Tibial nerve (tissue), 4 donors: ENCODE measurements at regions not wholly inside any gene's neighbourhood (a gene's known extent, or its start where the extent isn't known, plus 50 kb on each side); places are given as distances from the start of the nearest gene placed in this dataset.
A peak's percentile ranks its signal among the peaks of the same experiment; 100 is the strongest.

Experiments
- DNase-seq, 2 donors: peaks; one replicate each; pipeline ENCODE4 v3.0.0-alpha.2; 2019; ENCODE audit warnings: low spot score in 2 of 2
- H3K27ac ChIP-seq, 4 donors: fragments of 200-600 bp; sonication (generic) in 3 of 4; one replicate each; pipeline ENCODE4 v1.5.1; 2017 to 2019; ENCODE audit warnings: mild to moderate bottlenecking in 1 of 4
- H3K27me3 ChIP-seq, 2 donors: fragments of 200-600 bp; sonication (generic) in 1 of 2; one replicate each; pipeline versions ENCODE4 v1.5.1 to v1.6.0; 2017 to 2019
- H3K36me3 ChIP-seq, 3 donors: fragments of 200-600 bp; sonication (generic); one replicate each; pipeline ENCODE4 v1.5.1; 2018 to 2019
- H3K4me1 ChIP-seq, 4 donors: fragments of 200-600 bp; sonication (generic) in 3 of 4; one replicate each; pipeline ENCODE4 v1.5.1; 2017 to 2019
- H3K4me3 ChIP-seq, 4 donors: fragments of 200-600 bp; sonication (generic) in 3 of 4; one replicate each; pipeline ENCODE4 v1.5.1; 2017 to 2019; ENCODE audit warnings: mild to moderate bottlenecking in 1 of 4, moderate library complexity in 1 of 4
- H3K9me3 ChIP-seq, 4 donors: fragments of 200-600 bp; sonication (generic) in 3 of 4; one replicate each; pipeline ENCODE4 v1.5.1; 2017 to 2019
- CTCF ChIP-seq, 5 experiments: fragments of 200-600 bp in 3 of 5; fragments of 450-650 bp in 2 of 5; sonication (generic) in 3 of 5; IDR thresholded peaks; one replicate each; pipeline ENCODE4 v1.5.1; 2016 to 2019; ENCODE audit warnings: antibody characterized with exemption in 5 of 5, mild to moderate bottlenecking in 3 of 5, moderate library complexity in 2 of 5
- EP300 ChIP-seq, 2 donors: sonication (generic); formaldehyde crosslinking; IDR thresholded peaks; one replicate each; pipeline ENCODE4 v1.6.1; 2017; ENCODE audit warnings: antibody characterized with exemption in 2 of 2, mild to moderate bottlenecking in 1 of 2
- POLR2A ChIP-seq, 2 donors: fragments of 450-650 bp; IDR thresholded peaks; one replicate each; pipeline ENCODE4 v1.6.1; 2017; ENCODE audit warnings: antibody characterized with exemption in 2 of 2, mild to moderate bottlenecking in 2 of 2, moderate library complexity in 2 of 2
- WGBS, 2 donors: methylation state at CpG; one replicate each; pipeline ENCODE4 v1.1.5; 2018; 5-methylcytosine and 5-hydroxymethylcytosine counted together

DNA sequence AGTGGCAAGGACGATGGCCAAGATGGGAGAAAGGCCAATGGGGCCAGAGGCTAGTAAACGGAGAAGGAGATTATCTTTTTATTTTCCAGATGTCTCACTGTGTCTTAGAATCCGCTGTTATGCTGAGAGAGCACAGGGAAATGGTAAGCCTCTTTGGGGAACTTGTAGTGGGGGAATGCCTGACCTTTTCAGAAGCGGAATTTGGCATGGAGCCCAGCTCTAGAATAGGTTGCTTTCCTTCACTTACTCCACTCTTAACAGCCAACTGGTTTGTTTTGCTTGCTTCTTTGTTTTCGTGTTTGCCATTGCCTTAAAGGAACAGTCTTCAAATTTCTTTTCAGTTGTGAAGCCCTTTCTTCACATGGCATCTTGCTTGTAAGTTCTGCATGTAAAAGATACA, 316.2 kb upstream of the THRB start:
- Histone ChIP-seq H3K27ac (no peak overlapping the region), H3K36me3 (no peaks in the 10 kb centered on the region), H3K4me1 (peaks cover 0 to 3% (median 0%) of the 10 kb centered on the region in 4 donors), H3K27me3 (no peaks in the 10 kb centered on the region), H3K9me3 (no peaks in the 10 kb centered on the region), H3K4me3 (no peak overlapping the region)
- WGBS, 2 donors, result 8 to 17% methylated on average over 5 of the region's 5 CpGs
- no peak for TF ChIP-seq EP300 (IDR thresholded peaks at IDR 0.05)
- no peak for TF ChIP-seq POLR2A (IDR thresholded peaks at IDR 0.05)
- no peak for TF ChIP-seq CTCF (IDR thresholded peaks at IDR 0.05)
- DNase-seq, result no peak

DNA sequence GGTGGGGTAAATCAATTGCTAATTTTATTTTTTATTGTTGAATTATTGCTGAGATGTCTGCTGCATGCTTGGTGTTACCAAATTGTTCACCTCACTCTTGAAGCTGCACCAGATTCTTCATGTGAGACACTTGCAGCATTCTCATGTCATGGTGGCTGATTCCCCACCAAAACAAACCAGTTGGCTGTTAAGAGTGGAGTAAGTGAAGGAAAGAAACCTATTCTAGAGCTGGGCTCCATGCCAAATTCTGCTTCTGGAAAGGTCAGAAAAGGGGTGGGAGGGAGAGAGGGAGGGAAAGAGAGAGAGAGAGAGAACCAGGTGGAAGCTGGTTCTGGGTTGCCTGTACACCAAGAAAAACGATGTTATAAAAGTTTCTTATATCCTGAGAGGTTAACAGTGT, 317.5 kb upstream of the THRB start:
- Histone ChIP-seq H3K4me3 (no peak overlapping the region), H3K27me3 (no peaks in the 10 kb centered on the region), H3K9me3 (no peaks in the 10 kb centered on the region), H3K36me3 (no peaks in the 10 kb centered on the region), H3K4me1 (peaks cover 0 to 3% (median 0%) of the 10 kb centered on the region in 4 donors), H3K27ac (no peak overlapping the region)
- no peak for DNase-seq
- TF ChIP-seq CTCF (IDR thresholded peaks at IDR 0.05) (no peak), POLR2A (IDR thresholded peaks at IDR 0.05) (no peak), EP300 (IDR thresholded peaks at IDR 0.05) (no peak)
- WGBS, 2 donors, result 47 to 52% methylated on average over 1 of the region's 1 CpG

DNA sequence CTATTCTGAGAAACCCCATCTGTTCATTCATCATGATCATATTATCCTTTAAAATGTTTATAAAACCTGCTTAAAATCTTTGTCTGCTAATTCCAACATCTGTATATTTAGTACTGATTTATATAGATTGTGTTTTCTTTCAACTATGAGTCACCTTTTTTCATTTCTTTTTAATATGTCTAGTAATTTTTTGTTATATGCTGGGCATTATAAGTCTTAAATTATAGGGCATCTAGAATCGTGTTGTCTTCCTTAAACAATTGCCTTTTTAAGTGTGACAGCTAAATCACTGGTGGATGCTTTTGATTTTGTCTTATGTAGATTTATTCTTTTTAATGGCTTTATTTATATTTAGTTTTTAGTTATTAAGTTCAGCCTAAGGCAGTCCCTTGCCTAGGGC, 323.4 kb upstream of the THRB start:
- Histone ChIP-seq H3K4me3 (no peak overlapping the region), H3K27me3 (no peaks in the 10 kb centered on the region)
- 73 to 87% methylated on average over 1 of the region's 1 CpG for WGBS, 2 donors

GRCh38 chr3:24828011-24828410, 333.4 kb upstream of the THRB start:
- no peak overlapping the region for H3K4me3 ChIP-seq
- peaks cover 0 to 22% (median 0%) of the 10 kb centered on the region in 4 donors for H3K4me1 ChIP-seq
- no peak for DNase-seq
- no peak overlapping the region for H3K27ac ChIP-seq
- TF ChIP-seq CTCF (IDR thresholded peaks at IDR 0.05), result no peak
- no peak for TF ChIP-seq EP300 (IDR thresholded peaks at IDR 0.05)
- no peak for TF ChIP-seq POLR2A (IDR thresholded peaks at IDR 0.05)
- 80 to 83% methylated on average over 4 of the region's 4 CpGs for WGBS, 2 donors
- H3K27me3 ChIP-seq, result peaks cover 0 to 27% of the 10 kb centered on the region in 2 donors
- H3K9me3 ChIP-seq, result no peaks in the 10 kb centered on the region
- no peaks in the 10 kb centered on the region for H3K36me3 ChIP-seq

More for the DNA sequence above, 323.4 kb upstream of the THRB start:
- H3K9me3 ChIP-seq, result peaks cover 0 to 3% (median 0%) of the 10 kb centered on the region in 4 donors
- no peak for DNase-seq
- H3K27ac ChIP-seq, result no peak overlapping the region
- no peaks in the 10 kb centered on the region for H3K4me1 ChIP-seq
- TF ChIP-seq EP300 (IDR thresholded peaks at IDR 0.05) (no peak), POLR2A (IDR thresholded peaks at IDR 0.05) (no peak), CTCF (IDR thresholded peaks at IDR 0.05) (no peak)
- no peaks in the 10 kb centered on the region for H3K36me3 ChIP-seq

DNA sequence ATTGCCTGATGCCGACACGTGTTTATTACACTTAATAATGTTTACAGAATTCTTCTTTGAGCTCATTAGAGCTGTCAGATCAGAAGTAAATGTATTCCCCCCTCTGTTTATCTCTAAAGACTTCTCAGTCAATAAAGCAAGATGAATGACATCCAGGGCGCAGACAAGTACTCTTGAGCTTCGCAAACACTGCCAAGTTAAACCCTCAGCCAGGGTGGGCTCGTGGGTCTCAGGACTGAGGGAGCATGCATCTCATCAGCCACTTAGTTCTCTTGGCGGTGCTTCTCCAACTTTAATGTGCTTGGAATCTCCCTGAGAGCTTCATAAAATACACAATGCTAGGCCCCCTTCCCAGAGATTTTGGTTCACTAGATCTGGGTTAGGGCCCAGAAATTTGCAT, 333.9 kb upstream of the THRB start:
- Histone ChIP-seq H3K4me1 (peaks cover 0 to 22% (median 0%) of the 10 kb centered on the region in 4 donors), H3K36me3 (no peaks in the 10 kb centered on the region), H3K4me3 (peak overlapping the region in 1 of 4 donors; percentile 57), H3K27me3 (peaks cover 0 to 27% of the 10 kb centered on the region in 2 donors), H3K27ac (no peak overlapping the region), H3K9me3 (no peaks in the 10 kb centered on the region)
- TF ChIP-seq POLR2A (IDR thresholded peaks at IDR 0.05), result no peak
- no peak for TF ChIP-seq CTCF (IDR thresholded peaks at IDR 0.05)
- no peak for TF ChIP-seq EP300 (IDR thresholded peaks at IDR 0.05)
- no peak for DNase-seq
- 66 to 79% methylated on average over 6 of the region's 6 CpGs for WGBS, 2 donors
